Amniotic stem cell (primary cell): ENCODE measurements at regions not wholly inside any gene's neighbourhood (a gene's known extent, or its start where the extent isn't known, plus 50 kb on each side); places are given as distances from the start of the nearest gene placed in this dataset.

Experiments
- DNase-seq: peaks from one replicate; lab custom pipeline; 2025; lab: John Stamatoyannopoulos, UW

- DNase-seq: no peak
Measured at GRCh38 chr1:57922130-57922529, 498.3 kb upstream of the DAB1 start.

- no peak for DNase-seq
Measured at GRCh38 chr1:57916041-57916440, 492.2 kb upstream of the DAB1 start.

- no peak for DNase-seq
Measured at GRCh38 chr1:57911427-57911826, 487.6 kb upstream of the DAB1 start.

- DNase-seq: no peak
Measured at GRCh38 chr1:57910782-57911181, 486.9 kb upstream of the DAB1 start.

GRCh38 chr1:57910305-57910704 is 486.4 kb upstream of the DAB1 start:
- DNase-seq: no peak

- DNase-seq: no peak
Measured at GRCh38 chr1:57908147-57908890, 484.5 kb upstream of the DAB1 start.

GRCh38 chr1:57901208-57901919 is 477.5 kb upstream of the DAB1 start:
- no peak for DNase-seq

DNA sequence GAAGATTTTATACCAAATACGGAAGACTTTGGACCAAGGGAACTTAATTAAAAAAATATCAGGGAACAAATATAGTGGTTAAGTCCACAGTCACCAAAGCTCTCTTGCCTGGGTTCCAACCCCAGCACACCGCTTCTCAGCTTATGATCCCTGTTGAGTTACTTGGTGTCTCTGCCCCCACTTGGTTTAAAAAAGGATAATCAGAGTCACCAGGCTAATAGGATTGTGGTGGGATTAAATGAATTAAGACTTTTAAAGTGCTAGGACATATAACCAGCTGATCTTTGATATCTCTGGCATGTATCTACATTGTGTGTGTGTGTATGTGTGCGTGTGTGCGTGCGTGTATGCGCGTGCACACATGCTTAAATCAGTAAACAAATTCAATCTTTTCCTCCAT is 474.7 kb upstream of the DAB1 start:
- DNase-seq: no peak

DNA sequence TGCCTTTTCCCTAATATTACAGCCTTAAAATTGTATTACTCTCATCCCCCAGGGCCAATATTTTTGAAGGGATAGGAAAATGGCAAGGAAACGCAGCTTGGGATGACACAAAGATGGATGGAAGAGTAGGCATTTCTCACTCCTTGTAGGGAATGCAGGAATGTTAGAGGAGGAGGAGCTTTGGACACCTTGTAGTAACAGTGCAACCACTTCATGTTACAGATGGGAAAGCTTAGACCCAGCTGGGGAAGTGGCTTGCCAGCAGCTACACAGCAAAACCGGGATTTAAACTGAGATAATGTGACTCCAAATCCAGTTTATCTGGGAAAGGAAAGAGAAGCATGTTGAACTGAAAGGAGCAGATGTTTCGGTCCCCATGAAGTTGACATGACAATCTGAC is 473.7 kb upstream of the DAB1 start:
- no peak for DNase-seq

DNA sequence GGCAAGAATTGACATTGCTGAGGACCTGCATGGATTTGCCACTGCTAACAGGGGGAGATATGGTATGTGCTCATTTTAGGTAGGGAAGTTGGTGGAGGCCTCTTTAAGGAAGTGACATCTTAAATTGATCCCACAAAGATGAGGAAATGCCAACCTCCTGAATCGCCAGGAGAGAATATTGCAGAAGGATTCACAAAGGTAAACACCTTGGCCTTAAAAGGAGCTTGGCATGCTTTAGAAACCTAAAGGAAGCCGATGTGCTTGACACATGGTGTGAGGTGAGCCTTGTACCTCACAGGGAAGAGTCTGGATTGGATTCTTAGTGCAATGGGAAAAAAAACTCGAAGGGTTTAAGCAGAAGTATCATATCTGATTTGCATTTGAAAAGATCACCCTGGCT is 470.5 kb upstream of the DAB1 start:
- no peak for DNase-seq

DNA sequence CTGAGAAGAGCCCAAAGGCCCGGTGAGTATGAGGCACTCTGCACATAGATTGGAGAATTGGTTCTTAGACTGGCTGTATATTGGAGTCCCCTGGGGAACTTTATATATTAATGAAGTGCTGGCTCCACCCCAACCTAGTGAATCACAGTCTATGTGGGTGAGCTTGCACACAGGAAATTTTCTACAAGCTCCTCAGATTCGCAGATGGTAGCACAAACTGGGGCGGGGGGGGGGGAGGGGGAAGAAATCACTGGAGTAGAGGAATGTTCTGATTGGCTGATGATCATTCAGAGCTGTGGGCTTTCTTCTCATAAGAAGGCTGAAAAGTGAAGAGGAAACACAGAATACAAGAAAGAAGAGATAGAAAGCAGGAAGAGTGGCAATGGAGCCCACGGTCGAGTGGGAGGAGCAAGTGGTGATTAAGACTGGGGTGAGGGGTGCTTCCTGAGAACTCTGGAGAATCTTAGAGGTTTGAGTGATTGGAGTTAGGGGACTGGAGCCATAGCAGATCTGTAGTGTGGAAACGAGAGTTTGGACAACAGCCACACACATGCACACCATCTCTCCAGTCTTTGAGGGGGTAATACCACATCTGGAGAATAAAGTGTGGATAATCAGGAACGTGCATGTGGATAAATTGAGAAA is 465.9 kb upstream of the DAB1 start:
- no peak for DNase-seq

GRCh38 chr1:57887964-57888491 is 464.2 kb upstream of the DAB1 start:
- DNase-seq: no peak

DNA sequence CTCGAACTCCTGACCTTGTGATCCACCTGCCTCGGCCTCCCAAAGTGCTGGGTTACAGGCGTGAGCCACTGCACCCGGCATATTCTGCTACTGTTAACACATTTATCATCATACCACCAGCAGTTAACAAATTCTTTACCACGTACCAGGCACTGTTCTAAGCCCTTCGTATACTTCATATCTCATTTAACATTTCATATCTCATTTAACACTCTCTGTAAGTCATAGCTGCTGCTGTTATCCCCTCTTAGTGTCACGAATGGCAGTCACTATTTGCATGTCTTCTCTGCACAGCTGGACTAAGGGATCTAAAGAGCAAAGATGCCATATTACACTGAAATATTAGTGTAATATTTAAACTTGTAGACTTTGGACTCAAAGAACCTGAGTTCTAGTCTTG is 462.5 kb upstream of the DAB1 start:
- no peak for DNase-seq

DNA sequence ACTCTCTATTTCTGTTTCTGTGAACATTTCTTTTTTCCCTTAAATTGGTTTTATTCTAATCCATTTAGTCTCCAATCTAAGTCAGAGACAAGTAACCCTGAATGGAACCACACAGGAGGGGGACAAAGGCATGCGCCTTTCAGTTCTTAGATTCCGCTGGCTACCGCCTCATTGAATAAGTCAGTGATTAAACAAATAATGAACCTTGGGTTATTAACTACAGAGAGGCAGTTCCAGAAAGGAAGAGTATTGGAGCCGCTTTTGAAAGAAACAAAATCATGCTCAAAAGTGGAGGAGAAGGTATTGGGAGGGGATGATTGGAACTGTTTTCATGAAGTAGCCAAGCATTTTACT is 459.8 kb upstream of the DAB1 start:
- no peak for DNase-seq

DNA sequence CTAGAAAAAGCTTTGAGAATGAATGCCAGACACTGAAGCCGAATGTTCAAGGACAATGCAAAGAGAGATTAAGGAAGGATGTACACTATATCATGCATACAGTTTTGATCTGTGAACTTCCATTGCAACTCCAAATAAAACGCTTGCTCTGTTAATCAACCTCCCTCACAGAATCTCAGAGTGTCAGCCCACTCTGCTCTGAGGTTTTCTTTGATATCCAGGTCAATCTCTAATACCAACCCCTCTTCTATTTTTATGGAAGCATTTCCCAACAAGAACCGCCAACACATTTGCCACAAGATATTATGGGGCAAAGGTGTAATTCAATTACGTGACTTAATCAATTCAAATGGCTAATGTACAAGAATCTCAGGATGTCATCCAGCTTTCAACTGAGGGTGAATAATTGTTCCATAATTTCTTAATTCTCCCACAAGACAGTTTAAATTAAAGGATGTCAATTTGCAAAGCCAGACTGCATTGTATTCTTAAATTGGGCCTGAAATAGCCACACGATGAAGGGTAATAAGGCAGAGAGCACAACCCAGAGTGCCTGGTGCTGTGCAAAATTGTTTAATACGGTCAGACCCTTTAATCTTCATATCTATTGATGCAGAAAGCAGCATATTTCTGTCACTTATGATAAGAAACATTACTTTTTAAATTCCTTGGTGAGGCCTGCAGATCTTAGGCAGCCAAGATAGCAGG is 459.2 kb upstream of the DAB1 start:
- no peak for DNase-seq

GRCh38 chr1:57882072-57882471 is 458.2 kb upstream of the DAB1 start:
- no peak for DNase-seq

DNA sequence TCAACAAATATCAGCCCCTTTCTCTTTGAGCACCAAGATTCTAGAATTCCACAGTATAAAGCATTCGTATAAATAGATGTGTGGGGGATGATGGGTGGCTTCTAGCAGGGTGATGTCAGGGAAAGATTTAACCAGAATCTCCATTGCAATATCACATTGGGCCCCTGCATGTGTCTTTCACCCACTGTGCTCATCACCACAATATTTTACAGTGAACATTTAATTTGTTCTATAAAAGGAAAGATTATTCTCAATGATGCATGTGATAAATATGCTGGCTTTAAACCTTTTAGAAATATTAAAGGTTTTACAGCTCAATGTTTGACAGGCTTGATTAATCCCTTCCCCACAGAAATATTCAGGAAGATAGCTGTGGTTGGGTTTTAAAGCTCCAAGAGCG is 457.8 kb upstream of the DAB1 start:
- no peak for DNase-seq

GRCh38 chr1:57879700-57880099 is 455.8 kb upstream of the DAB1 start:
- no peak for DNase-seq

DNA sequence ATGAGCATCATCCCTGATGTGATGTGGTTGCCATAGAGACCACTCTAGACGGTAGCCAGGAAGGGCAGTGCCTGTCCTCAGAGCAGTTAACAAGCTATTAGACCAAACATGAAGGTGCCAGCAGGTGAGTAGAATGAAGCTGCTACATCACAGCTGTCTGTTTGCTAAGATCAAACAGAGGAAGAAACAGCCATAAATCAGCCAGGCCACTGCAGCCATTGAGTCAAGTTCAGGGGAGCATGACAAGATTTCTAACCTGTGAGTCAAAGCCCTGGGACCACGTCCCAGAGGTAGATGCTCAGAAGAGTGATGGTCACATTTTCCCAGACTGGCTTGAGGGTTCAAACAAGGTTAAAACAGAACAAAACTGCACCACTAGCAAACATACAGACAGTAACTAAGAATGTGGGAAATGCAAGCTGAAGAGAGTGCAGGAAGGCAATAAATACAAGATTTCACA is 450.6 kb upstream of the DAB1 start:
- no peak for DNase-seq

DNA sequence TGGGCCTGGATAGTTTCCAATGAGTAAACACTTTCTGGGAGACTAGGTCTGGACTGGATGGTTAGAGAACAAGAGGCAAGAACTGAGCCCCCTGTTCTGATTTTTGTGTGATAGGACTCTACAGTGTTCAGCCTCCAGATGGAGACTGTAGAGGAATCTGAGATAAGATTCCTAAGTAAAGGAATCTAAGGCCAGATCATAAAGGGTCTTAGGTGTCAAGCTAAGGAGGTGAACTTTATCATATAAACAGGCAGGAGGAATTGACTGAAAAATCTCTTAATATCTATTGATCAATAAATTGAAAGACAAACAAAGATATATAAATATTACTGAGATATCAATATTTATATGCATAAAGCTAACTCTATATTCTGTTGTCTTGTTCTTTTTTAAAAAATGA is 449.1 kb upstream of the DAB1 start:
- no peak for DNase-seq

GRCh38 chr1:57868908-57869307 is 445.0 kb upstream of the DAB1 start:
- DNase-seq: no peak

DNA sequence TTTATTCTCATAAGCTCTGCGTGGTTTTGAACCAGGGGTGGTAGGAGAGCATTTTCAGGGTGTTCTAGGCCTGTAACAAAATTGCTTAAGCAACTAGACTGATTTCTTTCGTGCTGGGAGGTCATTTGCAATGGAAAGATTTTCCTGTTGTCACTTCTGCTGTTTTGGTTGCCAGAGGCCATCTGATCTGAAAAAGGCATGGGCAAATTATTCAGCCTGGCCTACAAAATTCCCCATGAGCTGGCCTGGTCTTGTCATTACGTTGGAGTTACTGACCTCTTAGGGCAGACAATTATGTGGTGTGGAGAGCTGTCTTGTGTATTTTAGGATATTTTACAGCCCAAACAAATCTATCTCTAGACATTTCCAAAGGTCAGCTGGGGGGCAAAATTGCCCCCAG is 444.4 kb upstream of the DAB1 start:
- DNase-seq: no peak
